ENCODE measurements at regions not wholly inside any gene's neighbourhood (a gene's known extent, or its start where the extent isn't known, plus 50 kb on each side); places are given as distances from the start of the nearest gene placed in this dataset.

DNA sequence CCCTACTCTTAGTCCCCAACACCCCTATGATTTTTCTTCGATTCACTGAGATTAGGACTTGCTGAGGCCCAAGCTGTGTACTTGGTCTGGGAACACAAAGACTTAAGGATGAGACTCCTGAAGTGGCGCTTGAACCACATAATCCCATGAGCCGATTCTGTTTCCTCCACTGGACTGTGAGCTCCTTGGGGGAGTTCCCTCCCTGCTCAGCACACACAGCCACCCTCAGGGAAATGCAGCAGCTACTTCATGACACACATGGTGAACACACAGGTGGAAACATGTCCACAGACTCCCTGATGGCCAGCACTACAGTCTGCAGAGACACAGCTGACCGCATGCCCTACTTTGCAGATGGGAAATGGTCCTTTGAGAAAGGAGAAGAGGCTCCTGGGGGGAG lies 101.1 kb downstream of the C5orf15 start:
- TF ChIP-seq OSR1 (CRISPR knock-in tag; IDR thresholded peaks at IDR 0.05): no peak
- TF ChIP-seq ESRRG (CRISPR knock-in tag; IDR thresholded peaks at IDR 0.05): no peak
- TF ChIP-seq, protein P1, sequence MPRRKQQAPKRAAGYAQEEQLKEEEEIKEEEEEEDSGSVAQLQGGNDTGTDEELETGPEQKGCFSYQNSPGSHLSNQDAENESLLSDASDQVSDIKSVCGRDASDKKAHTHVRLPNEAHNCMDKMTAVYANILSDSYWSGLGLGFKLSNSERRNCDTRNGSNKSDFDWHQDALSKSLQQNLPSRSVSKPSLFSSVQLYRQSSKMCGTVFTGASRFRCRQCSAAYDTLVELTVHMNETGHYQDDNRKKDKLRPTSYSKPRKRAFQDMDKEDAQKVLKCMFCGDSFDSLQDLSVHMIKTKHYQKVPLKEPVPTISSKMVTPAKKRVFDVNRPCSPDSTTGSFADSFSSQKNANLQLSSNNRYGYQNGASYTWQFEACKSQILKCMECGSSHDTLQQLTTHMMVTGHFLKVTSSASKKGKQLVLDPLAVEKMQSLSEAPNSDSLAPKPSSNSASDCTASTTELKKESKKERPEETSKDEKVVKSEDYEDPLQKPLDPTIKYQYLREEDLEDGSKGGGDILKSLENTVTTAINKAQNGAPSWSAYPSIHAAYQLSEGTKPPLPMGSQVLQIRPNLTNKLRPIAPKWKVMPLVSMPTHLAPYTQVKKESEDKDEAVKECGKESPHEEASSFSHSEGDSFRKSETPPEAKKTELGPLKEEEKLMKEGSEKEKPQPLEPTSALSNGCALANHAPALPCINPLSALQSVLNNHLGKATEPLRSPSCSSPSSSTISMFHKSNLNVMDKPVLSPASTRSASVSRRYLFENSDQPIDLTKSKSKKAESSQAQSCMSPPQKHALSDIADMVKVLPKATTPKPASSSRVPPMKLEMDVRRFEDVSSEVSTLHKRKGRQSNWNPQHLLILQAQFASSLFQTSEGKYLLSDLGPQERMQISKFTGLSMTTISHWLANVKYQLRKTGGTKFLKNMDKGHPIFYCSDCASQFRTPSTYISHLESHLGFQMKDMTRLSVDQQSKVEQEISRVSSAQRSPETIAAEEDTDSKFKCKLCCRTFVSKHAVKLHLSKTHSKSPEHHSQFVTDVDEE (CRISPR knock-in tag; IDR thresholded peaks at IDR 0.05): no peak
- TF ChIP-seq ZNF8 (CRISPR knock-in tag; IDR thresholded peaks at IDR 0.05): no peak
- TF ChIP-seq ZNF565 (CRISPR knock-in tag; conservative IDR thresholded peaks at IDR 0.05; ENCODE audit: low read depth): no peak
- no peak for TF ChIP-seq BACH2 (CRISPR knock-in tag; IDR thresholded peaks at IDR 0.05; ENCODE audit: borderline replicate concordance)
- TF ChIP-seq, protein P2, sequence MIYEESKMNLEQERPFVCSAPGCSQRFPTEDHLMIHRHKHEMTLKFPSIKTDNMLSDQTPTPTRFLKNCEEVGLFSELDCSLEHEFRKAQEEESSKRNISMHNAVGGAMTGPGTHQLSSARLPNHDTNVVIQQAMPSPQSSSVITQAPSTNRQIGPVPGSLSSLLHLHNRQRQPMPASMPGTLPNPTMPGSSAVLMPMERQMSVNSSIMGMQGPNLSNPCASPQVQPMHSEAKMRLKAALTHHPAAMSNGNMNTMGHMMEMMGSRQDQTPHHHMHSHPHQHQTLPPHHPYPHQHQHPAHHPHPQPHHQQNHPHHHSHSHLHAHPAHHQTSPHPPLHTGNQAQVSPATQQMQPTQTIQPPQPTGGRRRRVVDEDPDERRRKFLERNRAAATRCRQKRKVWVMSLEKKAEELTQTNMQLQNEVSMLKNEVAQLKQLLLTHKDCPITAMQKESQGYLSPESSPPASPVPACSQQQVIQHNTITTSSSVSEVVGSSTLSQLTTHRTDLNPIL (CRISPR knock-in tag; IDR thresholded peaks at IDR 0.05; ENCODE audit: low read depth): no peak
- no peak for ATAC-seq

DNA sequence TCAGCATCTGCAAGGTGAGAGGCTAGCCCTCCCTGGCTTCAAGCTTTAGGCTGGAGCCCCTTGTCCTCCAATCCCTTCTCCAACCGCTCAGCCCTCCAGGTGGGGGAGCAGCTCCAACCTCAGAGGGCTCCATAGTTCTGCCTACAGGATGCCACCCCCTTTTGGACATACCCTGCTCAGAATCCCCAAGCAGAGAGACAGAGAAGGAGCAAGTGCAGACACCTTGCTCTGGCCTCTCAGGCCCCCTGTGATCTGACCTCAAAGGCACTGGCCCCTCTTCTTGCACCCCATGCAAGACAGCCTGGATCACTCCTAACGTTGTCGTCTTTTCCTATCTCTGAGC lies 101.6 kb downstream of the C5orf15 start:
- no peak for ATAC-seq
- no peak for TF ChIP-seq RARB (CRISPR knock-in tag; IDR thresholded peaks at IDR 0.05)
- no peak for TF ChIP-seq ESRRG (CRISPR knock-in tag; IDR thresholded peaks at IDR 0.05)
- TF ChIP-seq ARNTL (CRISPR knock-in tag; IDR thresholded peaks at IDR 0.05; ENCODE audit: borderline replicate concordance, low read depth): no peak
- TF ChIP-seq, protein P3, sequence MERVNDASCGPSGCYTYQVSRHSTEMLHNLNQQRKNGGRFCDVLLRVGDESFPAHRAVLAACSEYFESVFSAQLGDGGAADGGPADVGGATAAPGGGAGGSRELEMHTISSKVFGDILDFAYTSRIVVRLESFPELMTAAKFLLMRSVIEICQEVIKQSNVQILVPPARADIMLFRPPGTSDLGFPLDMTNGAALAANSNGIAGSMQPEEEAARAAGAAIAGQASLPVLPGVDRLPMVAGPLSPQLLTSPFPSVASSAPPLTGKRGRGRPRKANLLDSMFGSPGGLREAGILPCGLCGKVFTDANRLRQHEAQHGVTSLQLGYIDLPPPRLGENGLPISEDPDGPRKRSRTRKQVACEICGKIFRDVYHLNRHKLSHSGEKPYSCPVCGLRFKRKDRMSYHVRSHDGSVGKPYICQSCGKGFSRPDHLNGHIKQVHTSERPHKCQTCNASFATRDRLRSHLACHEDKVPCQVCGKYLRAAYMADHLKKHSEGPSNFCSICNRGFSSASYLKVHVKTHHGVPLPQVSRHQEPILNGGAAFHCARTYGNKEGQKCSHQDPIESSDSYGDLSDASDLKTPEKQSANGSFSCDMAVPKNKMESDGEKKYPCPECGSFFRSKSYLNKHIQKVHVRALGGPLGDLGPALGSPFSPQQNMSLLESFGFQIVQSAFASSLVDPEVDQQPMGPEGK (CRISPR knock-in tag; IDR thresholded peaks at IDR 0.05; ENCODE audit: borderline replicate concordance): no peak
- TF ChIP-seq, protein P4, sequence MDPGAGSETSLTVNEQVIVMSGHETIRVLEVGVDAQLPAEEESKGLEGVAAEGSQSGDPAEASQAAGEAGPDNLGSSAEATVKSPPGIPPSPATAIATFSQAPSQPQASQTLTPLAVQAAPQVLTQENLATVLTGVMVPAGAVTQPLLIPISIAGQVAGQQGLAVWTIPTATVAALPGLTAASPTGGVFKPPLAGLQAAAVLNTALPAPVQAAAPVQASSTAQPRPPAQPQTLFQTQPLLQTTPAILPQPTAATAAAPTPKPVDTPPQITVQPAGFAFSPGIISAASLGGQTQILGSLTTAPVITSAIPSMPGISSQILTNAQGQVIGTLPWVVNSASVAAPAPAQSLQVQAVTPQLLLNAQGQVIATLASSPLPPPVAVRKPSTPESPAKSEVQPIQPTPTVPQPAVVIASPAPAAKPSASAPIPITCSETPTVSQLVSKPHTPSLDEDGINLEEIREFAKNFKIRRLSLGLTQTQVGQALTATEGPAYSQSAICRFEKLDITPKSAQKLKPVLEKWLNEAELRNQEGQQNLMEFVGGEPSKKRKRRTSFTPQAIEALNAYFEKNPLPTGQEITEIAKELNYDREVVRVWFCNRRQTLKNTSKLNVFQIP (CRISPR knock-in tag; IDR thresholded peaks at IDR 0.05; ENCODE audit: borderline replicate concordance, low read depth): no peak
- TF ChIP-seq TCF4 (CRISPR knock-in tag; IDR thresholded peaks at IDR 0.05; ENCODE audit: borderline replicate concordance): no peak
- TF ChIP-seq SNAI2 (CRISPR knock-in tag; IDR thresholded peaks at IDR 0.05): no peak
- TF ChIP-seq ZNF70 (CRISPR knock-in tag; IDR thresholded peaks at IDR 0.05): no peak
- no peak for TF ChIP-seq CSDC2 (CRISPR knock-in tag; IDR thresholded peaks at IDR 0.05)
- no peak for TF ChIP-seq GLIS3 (CRISPR knock-in tag; IDR thresholded peaks at IDR 0.05)
- TF ChIP-seq, protein P5, sequence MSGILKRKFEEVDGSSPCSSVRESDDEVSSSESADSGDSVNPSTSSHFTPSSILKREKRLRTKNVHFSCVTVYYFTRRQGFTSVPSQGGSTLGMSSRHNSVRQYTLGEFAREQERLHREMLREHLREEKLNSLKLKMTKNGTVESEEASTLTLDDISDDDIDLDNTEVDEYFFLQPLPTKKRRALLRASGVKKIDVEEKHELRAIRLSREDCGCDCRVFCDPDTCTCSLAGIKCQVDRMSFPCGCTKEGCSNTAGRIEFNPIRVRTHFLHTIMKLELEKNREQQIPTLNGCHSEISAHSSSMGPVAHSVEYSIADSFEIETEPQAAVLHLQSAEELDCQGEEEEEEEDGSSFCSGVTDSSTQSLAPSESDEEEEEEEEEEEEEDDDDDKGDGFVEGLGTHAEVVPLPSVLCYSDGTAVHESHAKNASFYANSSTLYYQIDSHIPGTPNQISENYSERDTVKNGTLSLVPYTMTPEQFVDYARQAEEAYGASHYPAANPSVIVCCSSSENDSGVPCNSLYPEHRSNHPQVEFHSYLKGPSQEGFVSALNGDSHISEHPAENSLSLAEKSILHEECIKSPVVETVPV (CRISPR knock-in tag; IDR thresholded peaks at IDR 0.05): no peak
- TF ChIP-seq ISL1 (CRISPR knock-in tag; IDR thresholded peaks at IDR 0.05): no peak
- no peak for TF ChIP-seq BACH2 (CRISPR knock-in tag; IDR thresholded peaks at IDR 0.05; ENCODE audit: borderline replicate concordance)
- TF ChIP-seq ZC3H10 (CRISPR knock-in tag; IDR thresholded peaks at IDR 0.05): no peak
- TF ChIP-seq, protein P2 (CRISPR knock-in tag; IDR thresholded peaks at IDR 0.05; ENCODE audit: low read depth): no peak
- no peak for TF ChIP-seq ZNF8 (CRISPR knock-in tag; IDR thresholded peaks at IDR 0.05)
- TF ChIP-seq ZFP30 (CRISPR knock-in tag; IDR thresholded peaks at IDR 0.05): no peak
- TF ChIP-seq OSR1 (CRISPR knock-in tag; IDR thresholded peaks at IDR 0.05): no peak
